AG04450 (cell line): ENCODE measurements at regions not wholly inside any gene's neighbourhood (a gene's known extent, or its start where the extent isn't known, plus 50 kb on each side); places are given as distances from the start of the nearest gene placed in this dataset.

ENCODE experiments used
- CTCF ChIA-PET: fragments of 300-600, 350-600 bp; formaldehyde crosslinking; extraction: SDS; loops from one replicate; lab custom pipeline; 2022; ENCODE audit warnings: antibody characterized with exemption, inconsistent platforms; lab: Charles Lee
- POLR2A ChIA-PET: fragments of 350-600 bp; formaldehyde crosslinking; extraction: SDS; loops from one replicate; lab custom pipeline; 2021; ENCODE audit warnings: antibody characterized with exemption, inconsistent platforms; lab: Yijun Ruan, JAX
- DNase-seq: peaks from one replicate; pipeline ENCODE4 v3.0.0-alpha.2; 2011; ENCODE audit warnings: low read depth, low spot score
- H3K27ac ChIP-seq: one replicate; pipeline ENCODE4 v1.5.1; 2012; ENCODE audit warnings: low read depth, low read length, control low read depth
- H3K27me3 ChIP-seq: one replicate; pipeline ENCODE4 v1.6.0; 2012; ENCODE audit warnings: low read length; ENCODE audit not compliant: control insufficient read depth, insufficient read depth
- H3K4me3 ChIP-seq: 2 replicates; pipeline ENCODE4 v1.5.1; 2011; ENCODE audit warnings: mild to moderate bottlenecking, low read depth, low read length, control low read depth
- H3K9me3 ChIP-seq: 2 replicates; pipeline ENCODE4 v1.5.1; 2012; ENCODE audit warnings: low read length; ENCODE audit not compliant: control insufficient read depth, insufficient read depth
- CTCF ChIP-seq: IDR thresholded peaks from 2 replicates; pipeline ENCODE4 v1.5.1; 2011; ENCODE audit warnings: low read depth, low read length, control low read depth, inconsistent platforms

GRCh38 chr5:53422539-53422938 lies 57.9 kb upstream of the FST start:
- no peak for TF ChIP-seq CTCF
- no peak for DNase-seq
- Histone ChIP-seq H3K4me3 (no peak overlapping the region), H3K27me3 (no peaks in the 10 kb centered on the region), H3K9me3 (no peaks in the 10 kb centered on the region), H3K27ac (no peak overlapping the region)
- POLR2A ChIA-PET = interaction anchor here (0.5 kb wide), 1 partner anchor 453 kb away, joined by 3 read pairs; no protein-coding TSS in a partner anchor
- CTCF ChIA-PET = interaction anchor here (0.9 to 1.1 kb wide), 3 partner anchors 8 to 252 kb away, joined by 3 to 15 read pairs (median 4); no protein-coding TSS in a partner anchor

DNA sequence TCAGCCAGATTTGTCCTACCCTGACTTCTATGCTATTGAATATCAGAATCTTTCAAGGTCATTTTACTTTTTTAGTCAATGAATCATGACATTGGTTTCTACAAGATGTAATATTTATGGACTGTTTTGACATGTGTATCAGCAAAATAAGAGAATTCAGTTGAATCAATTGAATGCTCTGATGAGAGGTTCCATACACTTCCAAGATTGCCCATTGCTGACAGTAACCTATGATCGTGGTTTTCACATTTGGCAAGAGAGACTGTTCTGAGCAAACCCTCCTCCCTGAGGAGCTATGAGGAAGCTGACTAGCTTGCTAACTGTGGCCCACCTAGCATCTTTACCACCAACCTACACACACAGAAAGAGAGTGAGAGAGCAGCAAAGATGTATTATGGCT lies 56.7 kb upstream of the FST start:
- Histone ChIP-seq H3K27ac (no peak overlapping the region), H3K9me3 (no peaks in the 10 kb centered on the region), H3K4me3 (no peak overlapping the region), H3K27me3 (no peaks in the 10 kb centered on the region)
- TF ChIP-seq CTCF = no peak
- POLR2A ChIA-PET = no interaction called here
- CTCF ChIA-PET = no interaction called here
- DNase-seq = no peak

DNA sequence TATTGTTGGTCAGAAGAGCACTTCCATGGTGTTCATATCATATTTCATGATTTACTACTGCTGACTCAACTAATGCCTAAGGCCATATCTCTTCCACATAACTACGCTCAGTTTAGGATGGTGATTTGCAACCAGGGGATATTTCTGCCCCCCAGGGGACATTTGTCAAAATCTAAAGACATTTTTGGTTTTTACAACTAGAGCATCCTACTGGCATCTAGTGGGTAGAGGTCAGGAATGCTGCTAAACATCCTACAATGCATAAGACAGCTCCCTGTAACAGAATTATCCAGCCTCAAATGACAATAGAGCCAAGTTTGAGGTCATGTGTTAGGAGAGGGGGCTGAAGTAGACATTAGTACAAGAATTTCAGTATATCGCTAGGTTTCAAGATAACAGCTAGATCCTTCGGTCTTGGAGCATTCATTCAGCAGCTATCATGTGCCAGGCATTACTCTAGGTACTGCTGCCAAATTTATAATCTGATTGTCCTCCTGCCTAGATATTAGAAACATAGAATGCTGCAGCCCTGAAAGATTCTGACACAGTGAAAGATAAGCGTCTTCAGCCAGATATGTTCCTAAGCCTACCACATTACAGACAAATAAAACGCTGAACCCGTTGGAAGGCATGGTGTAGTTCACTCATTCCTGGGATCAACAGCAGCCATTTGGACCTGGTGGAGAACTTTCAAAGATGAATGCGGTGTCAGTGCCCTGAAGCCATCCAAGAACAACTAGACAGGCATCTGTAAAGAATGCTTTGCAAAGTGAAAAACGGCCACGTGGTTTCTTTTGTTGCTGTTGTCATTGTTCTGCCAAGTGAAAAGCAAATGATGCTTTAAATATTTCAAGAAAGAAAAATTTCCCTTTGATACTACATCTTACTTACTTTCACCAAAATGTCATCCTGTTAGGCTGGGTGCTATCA lies 55.5 kb upstream of the FST start:
- TF ChIP-seq CTCF = no peak
- ChIA-PET POLR2A (no interaction called here), CTCF (interaction anchor here (0.6 kb wide), 3 partner anchors 49 to 285 kb away, joined by 3 read pairs; no protein-coding TSS in a partner anchor)
- H3K4me3 ChIP-seq = no peak overlapping the region
- no peaks in the 10 kb centered on the region for H3K27me3 ChIP-seq
- H3K9me3 ChIP-seq = no peaks in the 10 kb centered on the region
- no peak for DNase-seq
- no peak overlapping the region for H3K27ac ChIP-seq

- no peak for DNase-seq
- ChIA-PET POLR2A (no interaction called here), CTCF (interaction anchor here (0.6 kb wide), 3 partner anchors 48 to 286 kb away, joined by 3 read pairs; no protein-coding TSS in a partner anchor)
- TF ChIP-seq CTCF = peak; percentile 34
- Histone ChIP-seq H3K27me3 (no peaks in the 10 kb centered on the region), H3K27ac (no peak overlapping the region), H3K4me3 (no peak overlapping the region), H3K9me3 (no peaks in the 10 kb centered on the region)
These were observed 54.5 kb upstream of the FST start for GRCh38 chr5:53425687-53426511.

GRCh38 chr5:53426512-53426830 lies 54.0 kb upstream of the FST start:
- H3K27me3 ChIP-seq = no peaks in the 10 kb centered on the region
- CTCF ChIA-PET = interaction anchor here (2.4 kb wide), 1 partner anchor 808 kb away, joined by 7 read pairs; no protein-coding TSS in a partner anchor
- POLR2A ChIA-PET = no interaction called here
- no peak for TF ChIP-seq CTCF
- DNase-seq = no peak
- no peaks in the 10 kb centered on the region for H3K9me3 ChIP-seq
- H3K27ac ChIP-seq = no peak overlapping the region
- no peak overlapping the region for H3K4me3 ChIP-seq
